Activated CD8-positive, alpha-beta memory T cell treated with anti-CD3 and anti-CD28 coated beads, Interleukin-2, amount 50 U/mL, for 48 hours (primary cell): ENCODE measurements at regions not wholly inside any gene's neighbourhood (a gene's known extent, or its start where the extent isn't known, plus 50 kb on each side); places are given as distances from the start of the nearest gene placed in this dataset.

Source experiments
- DNase-seq: peaks from one replicate; pipeline ENCODE4 v3.0.0-alpha.2; 2020

- DNase-seq = no peak
These were observed 594.8 kb upstream of the ZEB2 start for GRCh38 chr2:145114726-145115125.

- DNase-seq = no peak
These were observed 592.5 kb upstream of the ZEB2 start for GRCh38 chr2:145112467-145112866.

GRCh38 chr2:145110668-145111356 lies 590.9 kb upstream of the ZEB2 start:
- no peak for DNase-seq

GRCh38 chr2:145108959-145109710 lies 589.2 kb upstream of the ZEB2 start:
- DNase-seq = no peak

- DNase-seq = no peak
These were observed 588.5 kb upstream of the ZEB2 start for GRCh38 chr2:145108361-145108778.

GRCh38 chr2:145106293-145106692 lies 586.4 kb upstream of the ZEB2 start:
- DNase-seq = no peak

GRCh38 chr2:145102706-145103105 lies 582.8 kb upstream of the ZEB2 start:
- no peak for DNase-seq

GRCh38 chr2:145100301-145100700 lies 580.4 kb upstream of the ZEB2 start:
- no peak for DNase-seq

GRCh38 chr2:145096582-145096981 lies 576.7 kb upstream of the ZEB2 start:
- DNase-seq = no peak

GRCh38 chr2:145095641-145096435 lies 575.9 kb upstream of the ZEB2 start:
- no peak for DNase-seq

- no peak for DNase-seq
These were observed 574.5 kb upstream of the ZEB2 start for GRCh38 chr2:145094370-145094769.

- DNase-seq = no peak
These were observed 572.0 kb upstream of the ZEB2 start for GRCh38 chr2:145091967-145092366.

- no peak for DNase-seq
These were observed 571.2 kb upstream of the ZEB2 start for GRCh38 chr2:145090841-145091761.

- DNase-seq = no peak
These were observed 568.8 kb upstream of the ZEB2 start for GRCh38 chr2:145088756-145089155.

GRCh38 chr2:145086910-145087309 lies 567.0 kb upstream of the ZEB2 start:
- no peak for DNase-seq

GRCh38 chr2:145085612-145086011 lies 565.7 kb upstream of the ZEB2 start:
- DNase-seq = no peak

GRCh38 chr2:145080426-145080825 lies 560.5 kb upstream of the ZEB2 start:
- no peak for DNase-seq

- DNase-seq = no peak
These were observed 559.7 kb upstream of the ZEB2 start for GRCh38 chr2:145079641-145080040.

- DNase-seq = no peak
These were observed 559.0 kb upstream of the ZEB2 start for GRCh38 chr2:145078923-145079322.

GRCh38 chr2:145076085-145076484 lies 556.2 kb upstream of the ZEB2 start:
- DNase-seq = no peak

GRCh38 chr2:145075454-145076062 lies 555.6 kb upstream of the ZEB2 start:
- DNase-seq = no peak

- DNase-seq = no peak
These were observed 550.8 kb upstream of the ZEB2 start for GRCh38 chr2:145070703-145071102.
